GM18867 (cell line): ENCODE measurements at regions not wholly inside any gene's neighbourhood (a gene's known extent, or its start where the extent isn't known, plus 50 kb on each side); places are given as distances from the start of the nearest gene placed in this dataset.

Experiments
- ATAC-seq: cut with Tn5 transposase; IDR thresholded peaks from one replicate; pipeline ENCODE4 v1.9.1; 2021; ENCODE audit warnings: mild to moderate bottlenecking, moderate library complexity; ENCODE audit not compliant: unreplicated experiment

GRCh38 chr3:43156812-43157455, 51.1 kb upstream of the POMGNT2 start:
- no peak for ATAC-seq

GRCh38 chr3:43155464-43156121, 49.7 kb upstream of the POMGNT2 start:
- ATAC-seq: no peak
